ENCODE measurements at regions not wholly inside any gene's neighbourhood (a gene's known extent, or its start where the extent isn't known, plus 50 kb on each side); places are given as distances from the start of the nearest gene placed in this dataset.
A peak's percentile ranks its signal among the peaks of the same experiment; 100 is the strongest.

DNA sequence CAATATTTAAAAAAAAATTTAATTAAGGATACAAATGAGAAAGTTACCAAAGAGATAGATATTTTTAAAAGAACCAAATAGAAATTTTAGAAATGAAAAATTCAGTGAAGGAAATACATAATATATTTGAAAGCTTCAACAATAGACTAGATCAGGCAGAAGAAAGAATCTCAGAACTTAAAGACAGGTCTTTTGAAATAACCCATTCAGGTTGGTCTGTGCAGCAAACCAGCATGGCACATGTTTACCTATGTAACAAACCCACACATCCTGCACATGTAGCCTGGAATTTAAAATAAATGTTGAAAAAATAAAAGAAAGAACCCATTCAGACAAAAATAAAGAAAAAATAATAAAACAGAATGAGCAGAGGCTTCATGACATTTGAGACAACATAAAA, 221.1 kb upstream of the ID4 start:
- Histone ChIP-seq H2AFZ (ENCODE audit: low read depth, low read length) (no peak overlapping the region), H3K79me2 (ENCODE audit: control insufficient read depth, insufficient read depth, low read length) (no peaks in the 10 kb centered on the region), H3K27me3 (ENCODE audit: control insufficient read depth in 2 of 2, insufficient read depth in 2 of 2, low read length in 2 of 2) (no peaks in the 10 kb centered on the region), H3K9me1 (ENCODE audit: control insufficient read depth, insufficient read depth, low read length) (no peaks in the 10 kb centered on the region), H3K9me3 (replicated peaks; ENCODE audit: control insufficient read depth, insufficient read depth, low read depth, low read length) (peaks cover 2% of the 10 kb centered on the region), H3K36me3 (ENCODE audit: control insufficient read depth, insufficient read depth, low read length) (no peaks in the 10 kb centered on the region), H3K9ac (ENCODE audit: insufficient read depth in 1 of 2, low read depth in 2 of 2, low read length in 2 of 2) (no peak overlapping the region), H3K4me1 (replicated peaks in 1 of 2; ENCODE audit: control insufficient read depth in 2 of 2, insufficient read depth in 2 of 2, low read length in 2 of 2) (no peaks in the 10 kb centered on the region), H3K27ac (ENCODE audit: extremely low read depth, low read depth, low read length) (no peak overlapping the region), H3K4me2 (ENCODE audit: insufficient read depth, low read length) (no peak overlapping the region), H4K20me1 (replicated peaks; ENCODE audit: control insufficient read depth, insufficient read depth, low read length) (no peaks in the 10 kb centered on the region), H3K4me3 (no peak overlapping the region)
- POLR2A ChIA-PET, result no interaction called here
- no TSS peak for BruUV-seq (replicated peaks)
- CTCF ChIA-PET (ENCODE audit: low intra/inter-chr PET ratio), result no interaction called here
- in situ Hi-C loops (cut with MboI), result no loop called here
- FAIRE-seq, result peak; percentile 40
- intact Hi-C loops (cut with micrococcal nuclease), result no loop called here
- DNase-seq (ENCODE audit: extremely low read depth in 1 of 4, low spot score in 3 of 4), result no peak
- ATAC-seq, result no peak
- TF ChIP-seq ARID3B (CRISPR knock-in tag; IDR thresholded peaks at IDR 0.05; ENCODE audit: borderline replicate concordance) (no peak), ZHX1 (conservative IDR thresholded peaks at IDR 0.05; ENCODE audit: low read length) (no peak), RBM15 (IDR thresholded peaks at IDR 0.05; ENCODE audit: insufficient read depth, low read length) (no peak), ZBTB7A (IDR thresholded peaks at IDR 0.05; ENCODE audit: borderline replicate concordance, control insufficient read depth, low read depth, low read length) (no peak), HNRNPLL (IDR thresholded peaks at IDR 0.05; ENCODE audit: low read depth, low read length, poor library complexity, severe bottlenecking) (no peak), FOXA1 (IDR thresholded peaks at IDR 0.05; ENCODE audit: borderline replicate concordance) (no peak), HOMEZ (CRISPR knock-in tag; IDR thresholded peaks at IDR 0.05) (no peak), ZNF589 (CRISPR knock-in tag; IDR thresholded peaks at IDR 0.05; ENCODE audit: low read depth) (no peak), SRF (CRISPR knock-in tag; IDR thresholded peaks at IDR 0.05) (no peak), NUFIP1 (IDR thresholded peaks at IDR 0.05; ENCODE audit: partially characterized antibody) (no peak)
- TF ChIP-seq, protein P1, sequence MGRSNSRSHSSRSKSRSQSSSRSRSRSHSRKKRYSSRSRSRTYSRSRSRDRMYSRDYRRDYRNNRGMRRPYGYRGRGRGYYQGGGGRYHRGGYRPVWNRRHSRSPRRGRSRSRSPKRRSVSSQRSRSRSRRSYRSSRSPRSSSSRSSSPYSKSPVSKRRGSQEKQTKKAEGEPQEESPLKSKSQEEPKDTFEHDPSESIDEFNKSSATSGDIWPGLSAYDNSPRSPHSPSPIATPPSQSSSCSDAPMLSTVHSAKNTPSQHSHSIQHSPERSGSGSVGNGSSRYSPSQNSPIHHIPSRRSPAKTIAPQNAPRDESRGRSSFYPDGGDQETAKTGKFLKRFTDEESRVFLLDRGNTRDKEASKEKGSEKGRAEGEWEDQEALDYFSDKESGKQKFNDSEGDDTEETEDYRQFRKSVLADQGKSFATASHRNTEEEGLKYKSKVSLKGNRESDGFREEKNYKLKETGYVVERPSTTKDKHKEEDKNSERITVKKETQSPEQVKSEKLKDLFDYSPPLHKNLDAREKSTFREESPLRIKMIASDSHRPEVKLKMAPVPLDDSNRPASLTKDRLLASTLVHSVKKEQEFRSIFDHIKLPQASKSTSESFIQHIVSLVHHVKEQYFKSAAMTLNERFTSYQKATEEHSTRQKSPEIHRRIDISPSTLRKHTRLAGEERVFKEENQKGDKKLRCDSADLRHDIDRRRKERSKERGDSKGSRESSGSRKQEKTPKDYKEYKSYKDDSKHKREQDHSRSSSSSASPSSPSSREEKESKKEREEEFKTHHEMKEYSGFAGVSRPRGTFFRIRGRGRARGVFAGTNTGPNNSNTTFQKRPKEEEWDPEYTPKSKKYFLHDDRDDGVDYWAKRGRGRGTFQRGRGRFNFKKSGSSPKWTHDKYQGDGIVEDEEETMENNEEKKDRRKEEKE (IDR thresholded peaks at IDR 0.05; ENCODE audit: borderline replicate concordance in 1 of 2, control insufficient read depth in 1 of 2, low read depth in 2 of 2, low read length in 1 of 2), result no peak
